ENCODE measurements at regions not wholly inside any gene's neighbourhood (a gene's known extent, or its start where the extent isn't known, plus 50 kb on each side); places are given as distances from the start of the nearest gene placed in this dataset.

DNA sequence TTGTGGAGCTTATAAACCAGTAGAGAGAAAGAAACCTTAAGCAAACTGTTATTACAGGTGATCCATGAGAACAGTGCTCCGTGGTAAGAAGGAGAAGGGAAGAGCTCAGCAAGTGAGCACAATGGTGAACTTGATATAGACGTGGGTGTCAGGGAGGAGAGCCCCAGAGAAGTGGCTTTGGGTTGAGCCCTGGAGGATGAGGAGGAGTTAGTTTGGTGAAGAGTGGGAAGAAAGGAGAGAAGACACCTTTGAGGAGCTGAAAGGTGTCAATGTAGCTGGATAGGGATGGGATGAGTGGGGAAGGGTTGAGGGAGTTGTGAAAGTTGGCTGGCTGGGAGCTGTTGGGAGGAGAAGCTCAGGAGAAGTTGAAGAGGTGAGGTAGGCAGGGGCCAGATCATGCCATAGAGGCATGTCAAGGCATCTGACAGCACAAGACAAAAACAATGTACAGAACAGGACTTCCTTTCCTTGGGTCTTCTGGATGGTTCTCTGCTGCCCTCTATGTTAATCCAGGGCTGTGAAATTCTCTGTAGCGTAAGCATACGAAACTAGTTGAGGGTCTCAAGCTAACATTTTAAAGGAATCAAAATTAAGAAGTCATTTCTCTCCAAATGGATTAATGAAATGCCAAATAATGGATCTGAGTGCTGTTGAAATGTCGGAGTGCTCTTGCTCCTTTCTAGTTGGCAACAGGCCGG lies 501.9 kb downstream of the KDM4C start:
- in situ Hi-C loops (cut with HindIII; ENCODE audit: low sequenced_read_pairs), result no loop called here

DNA sequence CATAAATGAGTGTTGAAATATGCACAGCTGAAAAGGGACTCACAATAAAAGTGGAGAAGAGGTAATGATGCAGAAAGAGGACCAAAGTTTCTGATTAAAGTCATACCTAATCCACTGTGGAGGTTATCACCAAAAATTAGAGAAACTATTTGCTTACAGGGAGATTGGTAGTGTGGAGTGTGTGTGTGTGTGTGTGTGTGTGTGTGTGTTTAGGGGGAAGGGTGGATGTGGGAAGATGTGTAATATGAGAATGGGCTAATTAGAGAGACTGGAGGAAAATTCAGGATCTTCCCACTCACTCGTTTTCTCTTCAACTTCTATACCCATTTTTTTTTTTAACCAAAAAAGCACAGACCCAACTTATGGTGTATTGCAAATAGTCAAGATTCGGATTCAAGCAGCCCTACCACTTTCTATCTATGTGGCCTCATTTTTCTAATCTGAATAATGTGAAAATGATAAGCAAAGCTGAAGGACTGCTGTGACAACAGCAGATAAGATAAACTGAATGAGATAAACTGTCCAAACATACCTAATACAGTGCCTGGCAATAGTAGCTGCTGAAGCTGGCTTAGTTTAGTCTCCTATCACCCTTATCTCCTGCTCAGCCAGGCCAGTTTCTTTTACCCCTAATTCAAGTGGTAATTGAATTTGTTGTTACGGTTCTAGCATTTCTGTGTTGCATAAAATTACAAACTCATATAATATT lies 501.1 kb downstream of the KDM4C start:
- in situ Hi-C loops (cut with HindIII; ENCODE audit: low sequenced_read_pairs), result no loop called here

DNA sequence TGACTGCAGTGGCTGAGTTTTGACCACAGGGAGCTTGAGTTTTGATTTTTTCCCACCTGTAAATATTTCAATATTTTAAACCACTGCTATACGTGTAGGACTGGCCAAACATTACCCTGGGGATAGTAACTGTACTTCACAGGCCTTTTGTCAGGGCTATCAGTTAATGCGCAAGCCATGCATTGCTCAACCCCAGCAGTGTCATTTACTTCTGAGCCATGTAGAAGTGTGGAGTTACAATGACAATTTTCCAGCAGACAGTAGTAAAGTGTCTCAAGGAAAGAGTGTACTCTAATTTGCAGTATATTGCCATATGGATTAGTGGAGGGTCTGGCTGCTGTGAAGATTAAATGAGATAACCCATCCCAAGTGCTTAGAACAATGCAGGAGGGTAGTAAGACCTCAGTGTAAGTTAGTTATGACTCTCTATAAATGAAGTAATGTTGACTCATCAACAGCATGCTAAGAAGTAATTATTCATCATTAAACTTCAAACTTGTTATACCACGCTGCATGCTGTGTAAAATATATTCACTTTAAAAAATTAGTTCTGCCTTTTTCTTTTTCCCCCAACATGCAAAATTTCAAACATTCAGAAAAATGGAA lies 489.2 kb downstream of the KDM4C start:
- in situ Hi-C loops (cut with HindIII; ENCODE audit: low sequenced_read_pairs), result no loop called here

DNA sequence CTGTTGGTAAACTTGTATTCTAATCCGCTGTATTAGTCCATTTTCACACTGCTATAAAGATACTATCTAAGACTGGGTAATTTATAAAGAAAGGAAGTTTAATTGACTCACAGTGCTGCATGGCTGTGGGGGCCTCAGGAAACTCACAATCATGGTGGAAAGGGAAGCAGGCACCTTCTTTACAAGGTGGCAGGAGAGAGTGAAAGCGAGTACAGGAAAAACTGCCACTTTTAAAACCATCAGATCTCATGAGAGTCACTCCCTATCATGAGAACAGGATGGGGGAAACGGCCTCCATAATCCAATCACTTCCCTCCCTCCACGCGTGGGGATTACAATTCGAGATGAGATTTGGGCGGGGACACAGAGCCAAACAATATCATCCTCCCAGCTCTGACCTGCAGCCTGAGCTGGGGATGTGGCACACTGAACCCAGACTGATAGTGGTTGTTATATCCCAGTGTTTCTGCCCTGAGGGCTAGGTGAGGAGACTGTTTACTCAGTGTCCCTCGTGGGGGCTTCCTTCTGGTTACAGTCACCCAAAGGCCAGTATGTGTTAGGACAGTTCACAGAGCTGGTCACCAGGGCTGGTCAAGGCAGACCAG lies 488.3 kb downstream of the KDM4C start:
- in situ Hi-C loops (cut with HindIII; ENCODE audit: low sequenced_read_pairs), result no loop called here

DNA sequence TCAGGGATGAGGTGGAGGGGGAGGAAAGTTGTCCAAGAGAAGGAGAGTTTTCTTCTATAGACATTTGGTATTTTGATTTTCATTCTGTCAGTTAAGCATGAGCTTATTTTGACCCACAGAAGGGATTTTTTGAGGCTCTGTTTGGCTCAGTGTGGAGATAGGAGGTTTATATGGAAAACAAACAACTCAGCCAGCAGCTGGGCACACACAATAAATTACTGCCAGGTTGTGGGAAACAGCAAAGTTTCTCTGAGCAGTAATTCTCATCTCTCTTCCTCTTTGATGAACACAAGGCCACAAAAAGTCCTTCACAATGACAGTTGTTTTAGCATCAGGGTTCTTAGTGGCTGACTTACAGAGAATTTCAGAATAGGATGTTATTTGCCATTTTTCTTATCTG lies 486.1 kb downstream of the KDM4C start:
- in situ Hi-C loops (cut with HindIII; ENCODE audit: low sequenced_read_pairs), result no loop called here

DNA sequence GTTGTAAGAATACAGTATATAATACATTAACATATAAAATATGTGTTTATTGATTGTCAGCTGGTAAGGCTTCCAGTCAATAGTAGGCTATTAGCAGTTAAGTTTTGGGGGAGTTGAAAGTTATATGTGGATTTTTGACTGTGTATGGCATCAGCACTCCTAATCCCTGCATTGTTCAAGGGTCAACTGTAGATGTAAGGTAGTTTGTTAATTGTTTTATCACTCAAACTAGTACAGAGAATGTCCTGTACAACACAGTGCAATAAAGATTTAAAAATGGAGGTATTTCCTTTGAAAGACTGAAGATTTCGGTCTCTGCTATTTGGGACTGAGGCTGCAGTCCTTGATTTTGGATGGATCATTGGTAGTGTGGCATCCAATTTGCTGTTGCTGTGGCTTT lies 484.4 kb downstream of the KDM4C start:
- in situ Hi-C loops (cut with HindIII; ENCODE audit: low sequenced_read_pairs), result no loop called here

DNA sequence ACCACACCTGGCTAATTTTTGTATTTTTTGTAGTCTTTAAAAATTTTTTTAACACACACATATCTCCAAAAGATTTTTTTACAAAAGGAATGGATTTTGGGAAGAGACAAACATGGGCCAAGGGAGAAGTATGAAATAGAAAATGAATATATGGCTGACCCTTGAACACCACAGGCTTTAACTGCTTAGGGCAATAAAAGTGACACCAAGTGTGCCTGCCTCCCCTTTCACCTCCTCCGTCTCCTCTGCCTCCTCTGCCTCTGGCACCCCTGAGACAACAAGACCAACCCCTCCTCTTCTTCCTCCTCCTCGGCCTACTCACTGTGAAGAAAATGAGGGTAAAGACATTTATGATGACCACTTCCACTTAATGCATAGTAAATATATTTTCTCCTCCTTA lies 483.9 kb downstream of the KDM4C start:
- in situ Hi-C loops (cut with HindIII; ENCODE audit: low sequenced_read_pairs), result no loop called here

DNA sequence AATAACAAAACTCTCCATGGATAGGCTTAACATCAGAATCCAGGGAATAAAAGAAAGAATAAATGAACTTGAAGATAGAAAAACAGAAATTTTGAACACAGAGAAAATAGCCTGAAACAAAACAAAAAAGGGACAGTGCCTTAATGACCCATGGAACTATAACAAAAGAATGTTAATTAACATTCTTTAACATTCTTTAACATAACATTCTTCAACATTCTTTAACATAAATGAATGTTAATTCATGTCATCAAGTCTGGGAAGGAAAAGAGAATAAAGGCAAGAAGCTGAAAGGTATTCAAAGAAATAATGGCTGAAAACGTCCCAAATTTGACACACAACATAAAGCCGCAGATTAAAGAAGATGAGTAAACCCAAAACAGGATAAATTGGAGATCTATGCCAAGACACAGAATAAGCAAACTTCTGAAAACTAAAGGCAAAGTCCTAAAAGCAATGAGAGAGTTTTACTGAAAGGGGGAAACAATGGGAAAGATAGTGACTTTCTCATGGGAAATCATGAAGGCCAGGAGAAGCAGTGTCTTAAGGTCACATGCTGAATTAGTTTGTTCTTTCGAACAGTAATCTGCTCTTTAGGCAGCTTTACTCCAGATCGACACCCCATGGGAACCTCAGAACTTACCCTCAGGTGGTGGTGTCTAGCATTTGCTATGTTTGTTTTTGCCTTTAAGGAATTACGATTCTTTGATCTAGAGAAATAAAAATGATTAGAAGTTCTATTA lies 483.0 kb downstream of the KDM4C start:
- in situ Hi-C loops (cut with HindIII; ENCODE audit: low sequenced_read_pairs), result no loop called here

DNA sequence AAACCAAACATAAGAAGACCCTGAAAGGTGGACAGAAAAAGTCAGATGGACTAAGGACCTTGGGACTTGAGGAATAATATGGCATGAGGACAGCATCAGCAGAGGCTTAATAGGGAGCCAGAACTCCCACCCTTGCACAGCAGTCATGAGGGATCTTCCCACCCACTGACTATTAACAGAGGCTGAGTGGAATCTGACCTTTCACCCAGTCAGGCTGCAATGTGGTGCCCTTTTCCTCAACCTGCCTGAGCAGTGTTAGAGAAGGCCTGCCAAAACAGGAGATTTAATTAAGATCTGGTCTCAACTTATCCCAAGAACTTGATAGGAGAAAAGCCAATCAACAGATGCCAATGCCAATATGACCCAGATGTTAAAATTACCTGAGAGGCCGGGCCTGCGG lies 481.9 kb downstream of the KDM4C start:
- in situ Hi-C loops (cut with HindIII; ENCODE audit: low sequenced_read_pairs), result no loop called here

DNA sequence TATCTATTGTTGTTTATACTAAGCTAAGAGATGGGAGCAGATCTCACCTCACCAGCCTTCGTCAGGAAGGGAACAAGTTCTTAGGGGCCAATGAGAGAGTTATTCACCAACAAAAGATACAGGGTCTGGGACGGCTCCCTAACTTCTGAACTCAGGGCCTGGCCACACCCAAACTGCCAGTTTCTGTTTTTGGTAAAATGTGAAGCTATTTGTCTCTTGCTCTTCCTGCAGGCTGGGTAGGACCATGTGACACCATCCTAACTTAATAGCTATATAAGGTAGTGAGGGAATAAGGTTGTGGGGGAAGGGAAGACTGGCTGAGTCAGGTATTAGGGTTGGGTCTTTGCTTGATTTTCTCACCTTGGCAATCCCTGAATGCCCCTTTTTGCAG lies 480.5 kb downstream of the KDM4C start:
- in situ Hi-C loops (cut with HindIII; ENCODE audit: low sequenced_read_pairs), result no loop called here

DNA sequence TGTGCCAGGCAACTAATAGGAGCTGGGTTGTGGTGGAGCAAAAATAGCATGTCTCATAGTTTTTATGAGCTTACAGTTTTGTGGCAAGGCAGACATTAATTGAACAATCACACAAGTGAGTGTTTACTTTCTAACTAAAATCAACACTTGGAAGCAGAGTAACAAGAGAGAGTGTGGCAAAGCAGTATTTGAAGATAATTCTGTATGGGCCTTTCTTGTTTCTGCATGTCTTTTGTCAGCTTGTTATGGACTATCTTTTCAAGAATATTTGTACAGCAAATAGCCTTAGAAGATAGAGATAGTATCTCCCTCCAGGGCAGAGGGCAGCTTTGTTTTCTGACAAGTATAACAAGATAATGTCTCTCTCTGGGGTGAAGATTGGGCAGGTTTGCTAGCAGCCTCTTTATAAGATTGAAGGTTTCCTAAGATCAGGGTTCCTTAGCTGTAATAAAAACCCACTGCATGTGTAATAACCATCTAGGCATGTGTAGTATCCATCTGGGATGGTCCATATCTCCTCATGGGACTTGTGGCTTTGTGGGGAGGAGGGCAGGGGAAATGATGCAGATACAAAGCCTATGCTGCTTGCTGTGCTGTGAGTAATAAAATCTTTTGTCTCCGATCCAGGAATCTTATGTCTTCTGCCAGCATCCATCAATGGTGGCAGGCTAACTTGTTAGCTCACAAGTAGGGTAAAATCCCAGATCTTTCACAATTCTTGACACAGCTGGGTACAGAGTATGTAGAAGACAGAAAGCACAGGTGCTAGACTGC lies 479.9 kb downstream of the KDM4C start:
- in situ Hi-C loops (cut with HindIII; ENCODE audit: low sequenced_read_pairs), result no loop called here

DNA sequence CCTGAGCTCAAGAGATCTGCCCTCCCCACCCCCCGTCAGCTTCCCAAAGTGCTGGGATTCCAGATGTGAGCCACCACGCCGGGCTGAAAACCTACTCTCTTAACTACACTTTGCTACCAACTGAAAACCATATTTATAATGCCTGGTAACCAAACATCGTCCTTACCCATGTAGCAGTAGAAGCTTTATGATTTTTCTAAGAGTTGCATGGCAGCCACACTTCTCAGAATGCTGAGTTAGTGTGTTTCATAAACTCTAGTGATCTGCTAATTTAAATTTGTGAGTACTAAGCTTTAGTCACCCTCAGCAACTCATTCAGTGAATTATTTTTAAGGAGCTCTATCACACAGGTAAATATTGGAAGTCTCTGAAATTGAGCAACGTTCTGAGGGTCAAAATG lies 478.4 kb downstream of the KDM4C start:
- in situ Hi-C loops (cut with HindIII; ENCODE audit: low sequenced_read_pairs), result no loop called here

DNA sequence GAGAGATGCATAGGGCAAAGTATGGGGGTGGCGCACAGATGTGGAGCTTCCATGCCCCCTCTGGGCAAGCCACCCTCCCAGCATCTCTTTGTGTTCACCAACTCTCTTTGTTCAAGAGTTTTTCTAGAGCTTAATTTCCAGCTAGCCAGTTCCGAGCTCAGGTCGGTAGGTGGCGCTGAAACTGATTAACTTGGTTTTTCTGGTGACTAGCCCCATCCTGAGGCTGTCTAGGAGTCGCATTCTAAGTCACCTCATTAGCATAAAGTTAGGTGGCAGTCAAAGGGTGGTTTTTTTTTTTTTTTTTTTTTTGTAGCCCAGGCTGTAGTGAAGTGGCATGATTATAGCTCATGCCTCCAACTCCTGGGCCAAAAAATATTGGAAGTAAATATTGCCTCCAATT lies 476.4 kb downstream of the KDM4C start:
- in situ Hi-C loops (cut with HindIII; ENCODE audit: low sequenced_read_pairs), result no loop called here

DNA sequence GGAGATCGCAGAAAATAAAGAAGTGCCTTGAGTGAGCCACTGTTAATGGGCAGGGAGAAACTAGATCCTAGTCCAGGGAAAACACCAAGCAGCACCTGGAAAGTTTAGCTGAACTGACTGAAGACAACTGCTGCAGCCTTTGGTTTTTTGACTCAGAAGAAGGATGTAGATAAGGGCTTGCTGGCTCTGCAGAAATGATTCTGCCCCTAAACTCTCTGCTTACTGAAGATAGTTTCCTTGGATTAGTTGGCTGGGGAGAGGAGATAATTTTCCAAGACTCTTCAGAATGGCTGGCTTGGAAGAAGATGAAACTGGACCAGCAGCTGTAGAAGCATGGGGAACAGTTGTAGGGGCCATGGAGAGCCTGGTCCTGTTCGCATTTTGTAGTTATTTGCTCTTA lies 471.8 kb downstream of the KDM4C start:
- in situ Hi-C loops (cut with HindIII; ENCODE audit: low sequenced_read_pairs), result no loop called here

DNA sequence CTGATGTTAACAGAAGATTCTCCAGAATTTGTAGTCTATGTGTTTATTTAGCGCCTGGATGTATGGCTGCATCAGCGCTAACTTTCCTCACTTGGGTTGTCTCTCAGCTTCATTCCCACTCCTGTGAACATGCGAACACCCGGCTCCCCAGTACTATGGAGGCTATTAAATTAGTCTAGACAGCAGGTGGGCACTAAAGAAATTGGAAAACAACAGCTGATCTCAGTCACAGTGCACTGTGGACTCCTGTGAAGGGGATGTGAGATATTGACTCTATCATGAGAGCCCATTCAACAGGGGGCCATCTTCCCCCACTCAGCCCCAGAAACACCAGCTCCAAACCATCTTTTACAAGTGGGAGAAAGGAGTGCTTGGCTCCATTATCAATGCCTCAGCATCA lies 471.0 kb downstream of the KDM4C start:
- in situ Hi-C loops (cut with HindIII; ENCODE audit: low sequenced_read_pairs), result no loop called here

DNA sequence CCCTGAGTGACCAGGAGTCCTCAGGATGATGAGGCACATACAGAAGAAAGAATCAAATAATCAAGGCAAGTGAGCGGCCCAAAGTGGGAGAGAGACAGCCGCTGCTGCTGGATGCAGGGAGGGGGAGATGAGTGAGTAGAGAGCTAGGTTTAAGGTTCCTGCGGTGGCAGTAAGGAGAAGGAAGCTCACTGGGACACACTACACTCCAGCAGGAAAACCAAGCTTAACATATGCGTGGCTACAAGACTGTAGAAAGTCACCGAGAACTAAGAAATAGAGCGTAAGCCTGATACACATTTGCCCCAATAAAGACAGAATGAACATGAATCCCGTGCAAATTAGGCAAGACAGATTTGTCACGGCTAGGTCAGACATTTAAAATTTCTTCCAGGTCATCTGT lies 470.2 kb downstream of the KDM4C start:
- in situ Hi-C loops (cut with HindIII; ENCODE audit: low sequenced_read_pairs), result no loop called here

DNA sequence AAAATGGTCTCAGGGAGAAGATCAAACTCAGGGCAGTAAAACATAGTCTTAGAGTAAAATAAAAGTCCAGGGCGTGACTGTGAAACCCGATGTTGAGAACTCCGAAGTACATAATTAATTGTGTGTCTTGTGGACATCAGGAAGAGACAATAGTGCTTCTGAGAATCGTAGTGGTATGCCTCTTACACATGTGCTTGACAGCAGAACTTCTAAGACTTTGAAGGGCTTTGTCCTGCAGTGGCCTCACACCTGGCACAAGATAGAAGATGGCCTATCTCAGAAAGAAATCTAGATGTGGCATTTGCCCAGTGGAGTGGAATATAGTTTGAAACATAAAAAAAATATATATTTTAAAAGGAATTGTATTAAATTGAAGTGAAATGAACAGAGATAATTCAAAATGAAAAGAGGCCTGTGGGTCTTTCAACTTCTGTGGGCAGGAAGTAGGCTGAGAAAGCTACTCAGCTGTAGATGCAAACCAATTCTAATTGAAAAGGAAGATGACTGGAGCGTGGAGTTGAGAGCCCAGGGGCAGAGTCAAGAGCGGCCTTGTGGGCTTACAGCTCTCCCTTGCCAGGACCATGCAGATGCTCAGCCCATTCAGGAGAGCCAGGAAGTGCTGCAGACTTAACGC lies 468.4 kb downstream of the KDM4C start:
- in situ Hi-C loops (cut with HindIII; ENCODE audit: low sequenced_read_pairs), result no loop called here

Data from endothelial cell of hepatic sinusoid (primary cell).